K562 (cell line): ENCODE measurements at regions not wholly inside any gene's neighbourhood (a gene's known extent, or its start where the extent isn't known, plus 50 kb on each side); places are given as distances from the start of the nearest gene placed in this dataset.

Source experiments
- ATAC-seq: fragments of 200-7000 bp; cut with Tn5 transposase; 3 replicates; pipeline ENCODE4 v1.9.1; 2020; ENCODE audit warnings: moderate library complexity
- BruUV-seq: library from RNA; stranded (reverse); fragments of 400-500 nt; replicated peaks from 2 replicates; lab custom pipeline; 2021; lab: Mats Ljungman, UMichigan
- CTCF ChIA-PET: fragments of 300-600 bp; formaldehyde crosslinking; extraction: SDS; loops from one replicate; lab custom pipeline; 2021; ENCODE audit warnings: low intra/inter-chr PET ratio; lab: Yijun Ruan, JAX
- POLR2A ChIA-PET: fragments of 300-600, 350-650 bp; sonication (Branson Sonifier 250); formaldehyde crosslinking; extraction: SDS; loops from one replicate; lab custom pipeline; 2021; ENCODE audit warnings: antibody characterized with exemption, inconsistent platforms; lab: Yijun Ruan, JAX
- DNase-seq, 4 experiments: peaks; one replicate each; pipeline versions ENCODE4 v3.0.0 to v3.0.0-alpha.2; 2011 to 2018; ENCODE audit warnings: low spot score in 3 of 4, mixed read lengths in 3 of 4; ENCODE audit errors: extremely low read depth in 1 of 4
- FAIRE-seq: peaks from 2 replicates; lab custom pipeline; 2011; peaks lifted over from hg19 to GRCh38; lab: Jason Lieb, UNC
- H2AFZ ChIP-seq: 2 replicates; pipeline ENCODE4 v1.6.0; 2011; ENCODE audit warnings: low read depth, low read length, control low read depth, inconsistent platforms
- H3K27ac ChIP-seq: fragments of 200-600 bp; 3 replicates; pipeline ENCODE4 v1.8.0; 2011; ENCODE audit warnings: low read depth, mild to moderate bottlenecking, control low read depth, inconsistent platforms, low read length, moderate library complexity, mixed read lengths; ENCODE audit errors: extremely low read depth
- H3K27me3 ChIP-seq, 2 experiments: fragments of 300-600 bp in 1 of 2; 2 replicates in 1 of 2; 3 replicates in 1 of 2; pipeline versions ENCODE4 v1.6.0 to v1.8.0; 2011; ENCODE audit warnings: inconsistent platforms in 2 of 2, low read length in 2 of 2, mild to moderate bottlenecking in 1 of 2, mixed read lengths in 1 of 2, moderate library complexity in 1 of 2; ENCODE audit not compliant: control insufficient read depth in 2 of 2, insufficient read depth in 2 of 2
- H3K36me3 ChIP-seq: fragments of 300-600 bp; 3 replicates; pipeline ENCODE4 v1.8.0; 2011; ENCODE audit warnings: mild to moderate bottlenecking, low read length, inconsistent platforms; ENCODE audit not compliant: control insufficient read depth, insufficient read depth
- H3K4me1 ChIP-seq, 2 experiments: fragments of 200-600 bp in 1 of 2; replicated peaks in 1 of 2; 2 replicates in 1 of 2; 3 replicates in 1 of 2; pipeline versions ENCODE4 v1.5.1 to v1.8.0; 2011; ENCODE audit warnings: inconsistent platforms in 2 of 2, low read length in 2 of 2, mild to moderate bottlenecking in 1 of 2, mixed read lengths in 1 of 2, moderate library complexity in 1 of 2; ENCODE audit not compliant: control insufficient read depth in 2 of 2, insufficient read depth in 2 of 2
- H3K4me2 ChIP-seq: 2 replicates; pipeline ENCODE4 v1.6.1; 2011; ENCODE audit warnings: low read length, control low read depth, inconsistent platforms, mixed read lengths; ENCODE audit not compliant: insufficient read depth
- H3K4me3 ChIP-seq: fragments of 200-600 bp; sonication (generic), shearing (Covaris generic); 2 replicates; pipeline ENCODE4 v1.5.1; 2016; ENCODE audit warnings: control low read depth, inconsistent platforms
- H3K79me2 ChIP-seq: fragments of 200-600 bp; 3 replicates; pipeline ENCODE4 v1.8.0; 2011; ENCODE audit warnings: low read length, inconsistent platforms; ENCODE audit not compliant: control insufficient read depth, insufficient read depth
- H3K9ac ChIP-seq, 2 experiments: 2 replicates each; pipeline versions ENCODE4 v1.6.0 to v1.6.1; 2011; ENCODE audit warnings: low read depth in 2 of 2, low read length in 2 of 2, control low read depth in 1 of 2, inconsistent platforms in 1 of 2, mild to moderate bottlenecking in 1 of 2, mixed read lengths in 1 of 2; ENCODE audit not compliant: insufficient read depth in 1 of 2
- H3K9me1 ChIP-seq: one replicate; pipeline ENCODE4 v1.6.0; 2011; ENCODE audit warnings: inconsistent platforms, mild to moderate bottlenecking, low read length, moderate library complexity; ENCODE audit not compliant: control insufficient read depth, insufficient read depth
- H3K9me3 ChIP-seq: replicated peaks from 2 replicates; pipeline ENCODE4 v1.5.1; 2011; ENCODE audit warnings: low read depth, low read length, inconsistent platforms; ENCODE audit not compliant: control insufficient read depth, insufficient read depth
- H4K20me1 ChIP-seq: replicated peaks from 2 replicates; pipeline ENCODE4 v1.6.1; 2011; ENCODE audit warnings: low read length, inconsistent platforms, mixed read lengths; ENCODE audit not compliant: control insufficient read depth, insufficient read depth
- CBX5 ChIP-seq: IDR thresholded peaks from 2 replicates; pipeline ENCODE4 v1.6.1; 2014; ENCODE audit warnings: low read depth, borderline replicate concordance
- FOXM1 ChIP-seq, 2 experiments: fragments of 450-650 bp in 1 of 2; sonication (generic) in 1 of 2; formaldehyde crosslinking in 1 of 2; IDR thresholded peaks; 2 replicates each; pipeline versions ENCODE4 v1.6.1 to v1.9.0; 2017 to 2022; ENCODE audit warnings: low read depth in 2 of 2, mild to moderate bottlenecking in 2 of 2, missing genetic modification reagents in 1 of 2, moderate library complexity in 1 of 2
- GATAD2B ChIP-seq: fragments of 450-650 bp; IDR thresholded peaks from 2 replicates; pipeline ENCODE4 v1.6.1; 2017; ENCODE audit warnings: mild to moderate bottlenecking, borderline replicate concordance
- GTF2E2 ChIP-seq: fragments of 200-800 bp; sonication (Bioruptor generic); IDR thresholded peaks from 2 replicates; pipeline ENCODE4 v1.6.1; 2016; ENCODE audit warnings: missing genetic modification characterization, missing compliant biosample characterization
- NRF1 ChIP-seq, 2 experiments: fragments of 450-650 bp; IDR thresholded peaks in 1 of 2; conservative IDR thresholded peaks in 1 of 2; 2 replicates each; pipeline ENCODE4 v1.6.1; 2014; ENCODE audit warnings: mild to moderate bottlenecking in 2 of 2
- SRSF7 ChIP-seq: fragments of 200-400 bp; formaldehyde crosslinking; optimal IDR thresholded peaks from 2 replicates; pipeline ENCODE3; 2017; ENCODE audit warnings: mild to moderate bottlenecking, low read depth, low read length
- ZNF224 ChIP-seq: sonication (generic); formaldehyde crosslinking; IDR thresholded peaks from 2 replicates; pipeline ENCODE4 v1.8.0; 2022; ENCODE audit warnings: mild to moderate bottlenecking, missing genetic modification reagents
- ZNF239 ChIP-seq: fragments of 250-450 bp; sonication (Bioruptor Pico); IDR thresholded peaks from 2 replicates; pipeline ENCODE4 v1.4.0; 2020; ENCODE audit warnings: mild to moderate bottlenecking
- ZNF696 ChIP-seq: fragments of 250-450 bp; sonication (Bioruptor Pico); conservative IDR thresholded peaks from 2 replicates; pipeline ENCODE4 v1.4.0; 2020; ENCODE audit warnings: mild to moderate bottlenecking, moderate library complexity
- WGBS: fragments of 100-300 bp; shearing (Covaris generic); methylation state at CpG from one replicate; pipeline ENCODE4 v1.1.6; 2016; ENCODE audit warnings: low coverage, mixed read lengths; ENCODE audit not compliant: insufficient coverage; ENCODE audit errors: missing lambda C conversion rate; 5-methylcytosine and 5-hydroxymethylcytosine counted together
- in situ Hi-C: fragments of 300-500 bp; cut with MboI; formaldehyde crosslinking; loops from 4 replicates; pipeline ENCODE4 v1.15.0; 2018; ENCODE audit warnings: inconsistent platforms, mixed read lengths
- intact Hi-C: fragments of 100-400 bp; cut with micrococcal nuclease; formaldehyde crosslinking; loops from 2 replicates; pipeline ENCODE4 v1.14.2; 2022
- TF ChIP-seq, protein P1 (sequence below), 2 experiments: IDR thresholded peaks in 1 of 2; conservative IDR thresholded peaks in 1 of 2; 2 replicates each; pipeline ENCODE4 v1.6.1; 2016; ENCODE audit warnings: low read depth in 2 of 2, mild to moderate bottlenecking in 1 of 2, missing compliant biosample characterization in 1 of 2, missing genetic modification characterization in 1 of 2, moderate library complexity in 1 of 2
- TF ChIP-seq, protein P2 (sequence below): fragments of 450-650 bp; IDR thresholded peaks from 2 replicates; pipeline ENCODE4 v1.6.1; 2017; ENCODE audit warnings: antibody characterized with exemption
- TF ChIP-seq, protein P3 (sequence below): IDR thresholded peaks from 2 replicates; pipeline ENCODE4 v1.6.1; 2012; ENCODE audit warnings: low read depth, low read length, improper control_type of control experiment, borderline replicate concordance
- TF ChIP-seq, protein P4 (sequence below): fragments of 250-450 bp; sonication (Bioruptor Pico); IDR thresholded peaks from 2 replicates; pipeline ENCODE4 v1.5.0; 2021; ENCODE audit warnings: mild to moderate bottlenecking, moderate library complexity

DNA sequence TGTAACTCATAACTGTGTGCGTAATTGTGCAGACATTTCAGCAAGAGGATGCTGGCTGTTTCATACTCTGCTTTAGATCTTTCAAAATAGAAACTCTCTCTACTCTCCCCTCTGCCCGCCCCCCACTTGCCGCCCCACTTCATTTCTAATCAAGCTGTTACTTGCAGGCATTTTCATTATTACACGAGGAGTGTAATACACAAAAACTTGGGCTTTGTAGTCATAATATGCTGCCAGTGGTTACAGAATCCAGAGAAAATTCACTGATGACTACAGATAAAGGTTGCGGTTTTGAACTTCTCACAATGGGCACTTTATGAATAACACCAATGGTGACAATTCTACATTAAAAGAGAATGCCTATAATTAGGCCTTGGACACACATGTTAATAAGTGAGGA is 194.0 kb upstream of the POU3F2 start:
- intact Hi-C loops, result no loop called here
- Histone ChIP-seq H3K27ac (no peak overlapping the region), H4K20me1 (no peaks in the 10 kb centered on the region), H3K4me1 (no peaks in the 10 kb centered on the region), H3K79me2 (no peaks in the 10 kb centered on the region), H3K27me3 (no peaks in the 10 kb centered on the region), H3K9me1 (no peaks in the 10 kb centered on the region), H3K36me3 (no peaks in the 10 kb centered on the region), H3K4me2 (no peak overlapping the region), H3K9me3 (no peaks in the 10 kb centered on the region), H3K9ac (no peak overlapping the region), H2AFZ (no peak overlapping the region), H3K4me3 (no peak overlapping the region)
- ChIA-PET POLR2A (no interaction called here), CTCF (no interaction called here)
- in situ Hi-C loops, result no loop called here
- no TSS peak for BruUV-seq
- no peak for DNase-seq
- 0% methylated on average over 5 of the region's 5 CpGs for WGBS
- no peak for ATAC-seq
- FAIRE-seq, result no peak
- TF ChIP-seq SRSF7 (no peak), CBX5 (no peak), NRF1 (conservative IDR thresholded peaks at IDR 0.05 in 1 of 2, IDR thresholded peaks at IDR 0.05 in 1 of 2) (no peak), ZNF696 (CRISPR knock-in tag) (no peak), GTF2E2 (no peak), ZNF224 (CRISPR knock-in tag) (no peak), ZNF239 (CRISPR knock-in tag) (no peak), FOXM1 (IDR thresholded peaks at IDR 0.05; ENCODE audit: low read depth) (no peak), FOXM1 (CRISPR knock-in tag; IDR thresholded peaks at IDR 0.05; ENCODE audit: low read depth) (no peak), GATAD2B (no peak)
- TF ChIP-seq, protein P1, sequence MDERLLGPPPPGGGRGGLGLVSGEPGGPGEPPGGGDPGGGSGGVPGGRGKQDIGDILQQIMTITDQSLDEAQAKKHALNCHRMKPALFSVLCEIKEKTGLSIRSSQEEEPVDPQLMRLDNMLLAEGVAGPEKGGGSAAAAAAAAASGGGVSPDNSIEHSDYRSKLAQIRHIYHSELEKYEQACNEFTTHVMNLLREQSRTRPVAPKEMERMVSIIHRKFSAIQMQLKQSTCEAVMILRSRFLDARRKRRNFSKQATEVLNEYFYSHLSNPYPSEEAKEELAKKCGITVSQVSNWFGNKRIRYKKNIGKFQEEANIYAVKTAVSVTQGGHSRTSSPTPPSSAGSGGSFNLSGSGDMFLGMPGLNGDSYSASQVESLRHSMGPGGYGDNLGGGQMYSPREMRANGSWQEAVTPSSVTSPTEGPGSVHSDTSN (CRISPR knock-in tag; IDR thresholded peaks at IDR 0.05; ENCODE audit: low read depth), result no peak
- TF ChIP-seq, protein P1 (tag; conservative IDR thresholded peaks at IDR 0.05; ENCODE audit: low read depth), result no peak
- TF ChIP-seq, protein P2, sequence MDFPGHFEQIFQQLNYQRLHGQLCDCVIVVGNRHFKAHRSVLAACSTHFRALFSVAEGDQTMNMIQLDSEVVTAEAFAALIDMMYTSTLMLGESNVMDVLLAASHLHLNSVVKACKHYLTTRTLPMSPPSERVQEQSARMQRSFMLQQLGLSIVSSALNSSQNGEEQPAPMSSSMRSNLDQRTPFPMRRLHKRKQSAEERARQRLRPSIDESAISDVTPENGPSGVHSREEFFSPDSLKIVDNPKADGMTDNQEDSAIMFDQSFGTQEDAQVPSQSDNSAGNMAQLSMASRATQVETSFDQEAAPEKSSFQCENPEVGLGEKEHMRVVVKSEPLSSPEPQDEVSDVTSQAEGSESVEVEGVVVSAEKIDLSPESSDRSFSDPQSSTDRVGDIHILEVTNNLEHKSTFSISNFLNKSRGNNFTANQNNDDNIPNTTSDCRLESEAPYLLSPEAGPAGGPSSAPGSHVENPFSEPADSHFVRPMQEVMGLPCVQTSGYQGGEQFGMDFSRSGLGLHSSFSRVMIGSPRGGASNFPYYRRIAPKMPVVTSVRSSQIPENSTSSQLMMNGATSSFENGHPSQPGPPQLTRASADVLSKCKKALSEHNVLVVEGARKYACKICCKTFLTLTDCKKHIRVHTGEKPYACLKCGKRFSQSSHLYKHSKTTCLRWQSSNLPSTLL, result no peak
- TF ChIP-seq, protein P3, sequence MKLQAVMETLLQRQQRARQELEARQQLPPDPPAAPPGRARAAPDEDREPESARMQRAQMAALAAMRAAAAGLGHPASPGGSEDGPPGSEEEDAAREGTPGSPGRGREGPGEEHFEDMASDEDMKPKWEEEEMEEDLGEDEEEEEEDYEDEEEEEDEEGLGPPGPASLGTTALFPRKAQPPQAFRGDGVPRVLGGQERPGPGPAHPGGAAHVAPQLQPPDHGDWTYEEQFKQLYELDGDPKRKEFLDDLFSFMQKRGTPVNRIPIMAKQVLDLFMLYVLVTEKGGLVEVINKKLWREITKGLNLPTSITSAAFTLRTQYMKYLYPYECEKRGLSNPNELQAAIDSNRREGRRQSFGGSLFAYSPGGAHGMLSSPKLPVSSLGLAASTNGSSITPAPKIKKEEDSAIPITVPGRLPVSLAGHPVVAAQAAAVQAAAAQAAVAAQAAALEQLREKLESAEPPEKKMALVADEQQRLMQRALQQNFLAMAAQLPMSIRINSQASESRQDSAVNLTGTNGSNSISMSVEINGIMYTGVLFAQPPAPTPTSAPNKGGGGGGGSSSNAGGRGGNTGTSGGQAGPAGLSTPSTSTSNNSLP, result no peak
- TF ChIP-seq, protein P4, sequence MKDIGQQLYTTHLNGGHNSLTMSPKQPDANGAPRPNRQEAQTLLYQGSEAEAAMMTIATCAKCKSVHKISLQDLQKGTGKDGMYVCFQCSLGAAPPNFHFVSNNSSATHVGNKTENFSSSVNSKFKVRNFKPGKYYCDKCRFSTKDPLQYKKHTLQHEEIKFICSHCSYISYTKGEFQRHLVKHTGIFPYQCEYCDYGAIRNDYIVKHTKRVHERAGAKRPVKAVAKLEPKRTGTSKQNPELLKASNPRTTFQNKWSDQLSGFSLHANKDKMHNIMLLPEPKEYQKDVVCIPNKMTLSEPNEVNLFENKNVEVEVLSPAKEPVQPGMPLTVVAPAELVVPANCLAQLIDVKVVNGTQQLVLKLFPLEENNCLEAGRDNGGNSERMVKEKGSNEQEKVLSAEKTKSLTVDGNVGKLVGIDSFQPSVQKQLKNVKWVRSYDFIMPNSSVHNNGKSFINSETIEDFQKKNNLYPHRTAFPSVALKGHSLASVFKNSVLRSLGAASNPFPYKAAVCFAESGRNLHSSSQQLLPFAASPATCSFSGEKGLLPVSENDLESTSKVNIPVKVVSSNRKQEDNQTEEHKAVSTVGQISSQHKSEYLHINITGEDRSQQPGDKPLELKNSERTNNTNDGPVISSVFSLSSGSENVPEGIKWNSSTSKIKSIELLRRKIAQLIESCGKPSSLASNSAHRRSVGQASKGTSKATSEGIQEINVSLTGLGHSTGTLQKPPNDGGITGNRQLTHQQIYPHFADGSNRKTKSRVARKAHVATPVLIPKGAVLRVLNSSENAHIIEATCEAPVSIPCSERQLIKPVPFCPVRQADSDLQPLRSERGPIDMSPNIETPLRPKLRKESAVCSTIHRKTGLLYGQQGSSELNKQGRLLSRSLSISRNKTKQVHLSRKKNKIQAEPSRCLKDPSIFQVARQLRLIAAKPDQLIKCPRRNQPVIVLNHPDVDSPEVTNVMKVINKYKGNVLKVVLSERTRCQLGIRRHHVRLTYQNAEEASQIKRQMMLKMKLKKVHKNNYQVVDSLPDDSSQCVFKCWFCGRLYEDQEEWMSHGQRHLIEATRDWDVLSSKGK (CRISPR knock-in tag), result no peak
